ENCODE measurements at regions not wholly inside any gene's neighbourhood (a gene's known extent, or its start where the extent isn't known, plus 50 kb on each side); places are given as distances from the start of the nearest gene placed in this dataset.

DNA sequence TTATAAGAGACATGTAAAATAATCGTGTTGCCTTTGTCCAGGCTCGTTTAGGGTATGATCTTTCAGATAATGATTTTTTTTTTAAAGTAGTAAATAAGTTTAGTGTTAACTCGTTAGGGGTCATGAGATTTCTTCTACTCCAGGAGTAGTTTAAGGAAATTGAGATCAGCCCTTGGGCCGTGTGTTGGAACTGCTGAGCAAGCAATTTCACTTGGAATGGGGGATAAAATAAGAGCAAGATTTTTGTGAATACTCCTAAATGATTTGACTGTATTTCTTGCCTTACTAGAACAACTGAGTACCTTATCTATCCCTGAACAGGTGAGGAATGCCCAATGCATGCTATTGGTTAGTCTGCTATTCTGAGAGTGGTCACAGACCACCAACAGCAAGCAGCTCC lies 102.2 kb upstream of the SERPINE2 start:
- TF ChIP-seq CTCF (IDR thresholded peaks at IDR 0.05; ENCODE audit: control extremely low read depth in 1 of 3, insufficient read depth in 1 of 3, low read depth in 1 of 3, low read length in 3 of 3) (no peak), SIN3A (conservative IDR thresholded peaks at IDR 0.05 in 1 of 2, IDR thresholded peaks at IDR 0.05 in 1 of 2; ENCODE audit: low read depth in 1 of 2, low read length in 2 of 2) (no peak), POLR2A (IDR thresholded peaks at IDR 0.05; ENCODE audit: control extremely low read depth in 1 of 2, low read depth in 2 of 2, low read length in 2 of 2) (no peak), HDAC6 (IDR thresholded peaks at IDR 0.05; ENCODE audit: low read depth, low read length) (no peak), TCF12 (IDR thresholded peaks at IDR 0.05; ENCODE audit: low read depth, low read length) (no peak)
